Body of pancreas (tissue), 4 donors: ENCODE measurements at regions not wholly inside any gene's neighbourhood (a gene's known extent, or its start where the extent isn't known, plus 50 kb on each side); places are given as distances from the start of the nearest gene placed in this dataset.

Experiments
- ATAC-seq: fragments of 150-250 bp; one replicate; pipeline ENCODE4 v1.9.1; 2016
- DNase-seq, 4 donors: peaks; one replicate each; pipeline ENCODE4 v3.0.0-alpha.2; 2019
- H3K27ac ChIP-seq, 4 donors: fragments of 200-600 bp; sonication (generic); 1 replicate in 3 of 4; 2 replicates in 1 of 4; pipeline versions ENCODE4 v1.5.1 to v1.6.1; 2016 to 2019; ENCODE audit warnings: mild to moderate bottlenecking in 1 of 4, mixed read lengths in 1 of 4, moderate library complexity in 1 of 4
- H3K27me3 ChIP-seq, 2 donors: fragments of 200-600 bp; sonication (generic); one replicate each; pipeline ENCODE4 v1.6.0; 2016; ENCODE audit warnings: mild to moderate bottlenecking in 1 of 2
- H3K36me3 ChIP-seq, 2 donors: fragments of 200-600 bp; sonication (generic); replicated peaks in 1 of 2; 2 replicates each; pipeline ENCODE4 v1.5.1; 2016; ENCODE audit warnings: low read depth in 2 of 2; ENCODE audit not compliant: insufficient read depth in 1 of 2
- H3K4me1 ChIP-seq: fragments of 200-600 bp; sonication (generic); one replicate; pipeline ENCODE4 v1.6.0; 2016
- H3K4me3 ChIP-seq, 2 donors: fragments of 200-600 bp; sonication (generic); 1 replicate in 1 of 2; 2 replicates in 1 of 2; pipeline ENCODE4 v1.5.1; 2016 to 2019
- H3K9me3 ChIP-seq, 3 donors: fragments of 200-600 bp; sonication (generic); 1 replicate in 2 of 3; 2 replicates in 1 of 3; pipeline ENCODE4 v1.5.1; 2016
- CTCF ChIP-seq, 7 experiments: fragments of 450-650 bp in 4 of 7; fragments of 200-600 bp in 3 of 7; sonication (generic) in 3 of 7; IDR thresholded peaks; one replicate each; pipeline ENCODE4 v1.5.1; 2016 to 2019; ENCODE audit warnings: antibody characterized with exemption in 7 of 7
- POLR2A ChIP-seq, 3 donors: fragments of 450-650 bp; IDR thresholded peaks; one replicate each; pipeline ENCODE4 v1.6.1; 2016; ENCODE audit warnings: antibody characterized with exemption in 3 of 3, mild to moderate bottlenecking in 2 of 3
- WGBS, 2 donors: methylation state at CpG; one replicate each; pipeline ENCODE4 v1.1.5; 2017; 5-methylcytosine and 5-hydroxymethylcytosine counted together
- intact Hi-C: fragments of 100-400 bp; cut with DNase I; formaldehyde crosslinking; loops from one replicate; pipeline ENCODE4 v1.15.1; 2023

DNA sequence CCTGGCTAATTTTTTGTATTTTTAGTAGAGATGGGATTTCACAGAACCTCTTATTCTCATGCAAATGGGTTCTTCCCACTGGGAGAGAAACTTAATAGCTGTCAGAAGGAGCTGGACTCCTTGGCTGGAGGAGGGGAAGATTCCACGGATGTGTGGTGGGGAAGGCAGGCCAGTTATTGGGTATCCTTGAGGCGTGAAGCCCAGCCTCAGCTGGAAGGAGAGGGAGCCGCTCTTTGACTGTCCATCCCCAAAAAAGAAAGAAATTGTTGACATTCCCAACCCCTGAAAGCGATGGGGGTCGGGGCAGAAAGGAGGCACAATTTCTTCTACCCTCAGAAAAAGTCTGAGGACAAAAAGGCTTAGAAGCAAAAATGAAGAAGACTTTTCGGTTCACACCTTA, 983.1 kb upstream of the PABPC4L start:
- WGBS, 2 donors = 45 to 54% methylated on average over 6 of the region's 6 CpGs
- Histone ChIP-seq H3K27me3 (no peaks in the 10 kb centered on the region), H3K4me1 (no peaks in the 10 kb centered on the region), H3K4me3 (no peak overlapping the region), H3K36me3 (no peaks in the 10 kb centered on the region), H3K9me3 (no peaks in the 10 kb centered on the region), H3K27ac (no peak overlapping the region)
- no peak for ATAC-seq
- intact Hi-C loops = no loop called here
- TF ChIP-seq POLR2A (IDR thresholded peaks at IDR 0.05) (no peak), CTCF (IDR thresholded peaks at IDR 0.05) (no peak)
- DNase-seq = no peak

DNA sequence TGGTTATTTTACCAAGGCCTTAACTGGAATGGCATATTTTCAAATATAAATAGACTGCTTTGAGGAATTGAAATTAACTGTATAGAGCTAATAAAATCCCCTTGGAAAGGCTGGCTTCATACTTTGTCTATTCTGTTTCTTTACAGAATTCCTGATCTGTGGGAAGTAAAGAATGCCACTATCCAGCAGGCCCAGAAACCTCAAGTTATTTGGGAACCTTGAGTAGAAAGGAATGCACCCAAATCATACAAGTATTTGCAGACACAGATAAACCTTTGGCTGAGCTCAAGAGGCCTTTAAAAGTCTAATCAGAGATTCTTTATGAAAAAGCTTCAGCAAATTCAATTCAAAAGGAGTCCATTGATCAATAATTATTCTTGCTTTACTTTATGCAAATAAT, 975.7 kb upstream of the PABPC4L start:
- no peaks in the 10 kb centered on the region for H3K4me1 ChIP-seq
- no peaks in the 10 kb centered on the region for H3K9me3 ChIP-seq
- H3K4me3 ChIP-seq = no peak overlapping the region
- DNase-seq = no peak
- no peaks in the 10 kb centered on the region for H3K36me3 ChIP-seq
- no peak for TF ChIP-seq POLR2A (IDR thresholded peaks at IDR 0.05)
- no peak for TF ChIP-seq CTCF (IDR thresholded peaks at IDR 0.05)
- ATAC-seq = no peak
- intact Hi-C loops = no loop called here
- H3K27ac ChIP-seq = no peak overlapping the region
- H3K27me3 ChIP-seq = no peaks in the 10 kb centered on the region

GRCh38 chr4:135166661-135167060, 965.1 kb upstream of the PABPC4L start:
- no peak for ATAC-seq
- intact Hi-C loops = no loop called here
- 61 to 82% methylated on average over 2 of the region's 2 CpGs for WGBS, 2 donors
- DNase-seq = no peak
- TF ChIP-seq CTCF (IDR thresholded peaks at IDR 0.05) = no peak
- no peak for TF ChIP-seq POLR2A (IDR thresholded peaks at IDR 0.05)
- no peaks in the 10 kb centered on the region for H3K9me3 ChIP-seq
- H3K36me3 ChIP-seq = no peaks in the 10 kb centered on the region
- H3K27ac ChIP-seq = no peak overlapping the region
- H3K4me1 ChIP-seq = no peaks in the 10 kb centered on the region
- no peak overlapping the region for H3K4me3 ChIP-seq
- H3K27me3 ChIP-seq = no peaks in the 10 kb centered on the region

DNA sequence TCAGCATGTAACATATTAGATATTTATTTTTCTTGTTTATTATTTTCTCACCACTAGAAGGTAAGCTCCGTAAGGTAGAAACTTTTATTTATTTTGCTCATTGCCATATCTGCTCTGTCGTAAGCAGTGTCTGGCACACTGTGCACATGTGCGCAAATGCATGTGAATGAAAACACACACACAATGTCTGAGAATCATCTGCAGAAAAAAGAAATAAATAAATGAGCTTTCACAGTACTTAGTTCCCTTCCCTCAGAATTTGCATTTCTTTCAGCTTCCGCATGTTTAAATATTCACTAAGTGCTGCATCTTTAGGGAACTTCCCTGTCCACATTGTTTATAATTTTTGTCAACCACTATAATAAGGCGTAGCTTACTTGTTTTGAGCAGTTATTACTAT, 963.0 kb upstream of the PABPC4L start:
- TF ChIP-seq POLR2A (IDR thresholded peaks at IDR 0.05) (no peak), CTCF (IDR thresholded peaks at IDR 0.05) (no peak)
- DNase-seq (no peak), ATAC-seq (no peak)
- Histone ChIP-seq H3K4me1 (no peaks in the 10 kb centered on the region), H3K36me3 (no peaks in the 10 kb centered on the region), H3K27me3 (no peaks in the 10 kb centered on the region), H3K27ac (no peak overlapping the region), H3K4me3 (no peak overlapping the region), H3K9me3 (no peaks in the 10 kb centered on the region)
- intact Hi-C loops = no loop called here
- WGBS, 2 donors = 69 to 77% methylated on average over 5 of the region's 5 CpGs

DNA sequence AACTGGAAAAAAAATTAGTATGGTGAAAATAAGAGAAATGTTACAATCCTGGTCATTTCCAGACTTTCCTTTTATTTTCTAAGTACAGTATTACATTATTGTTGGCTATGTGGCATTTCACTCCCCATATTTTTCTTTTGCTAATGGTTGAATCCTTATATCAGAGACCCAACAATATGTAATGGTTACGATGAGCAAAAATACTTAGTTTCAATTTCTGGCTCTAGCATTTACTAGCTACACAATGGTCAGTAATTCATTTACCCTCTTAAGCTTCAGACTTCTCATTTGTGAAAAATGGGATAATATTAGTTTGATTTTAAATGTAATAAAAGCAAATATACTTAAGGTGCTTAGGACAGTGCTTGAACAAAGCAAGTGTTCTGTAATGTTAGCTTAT, 942.9 kb upstream of the PABPC4L start:
- Histone ChIP-seq H3K27me3 (no peaks in the 10 kb centered on the region), H3K27ac (no peak overlapping the region), H3K4me1 (no peaks in the 10 kb centered on the region), H3K4me3 (no peak overlapping the region), H3K9me3 (no peaks in the 10 kb centered on the region), H3K36me3 (no peaks in the 10 kb centered on the region)
- ATAC-seq (no peak), DNase-seq (no peak)
- TF ChIP-seq CTCF (IDR thresholded peaks at IDR 0.05) (no peak), POLR2A (IDR thresholded peaks at IDR 0.05) (no peak)
- WGBS, 2 donors = 58 to 73% methylated on average over 1 of the region's 1 CpG
- intact Hi-C loops = no loop called here
